ENCODE measurements at regions not wholly inside any gene's neighbourhood (a gene's known extent, or its start where the extent isn't known, plus 50 kb on each side); places are given as distances from the start of the nearest gene placed in this dataset.
"Not testable (repeated sequence)": the region's sequence is repeated elsewhere in the genome, so short reads cannot be mapped to it uniquely, and the experiment has no call there.

GRCh38 chr16:86869288-86870022 is 291.1 kb downstream of the FOXL1 start:
- DNase-seq, result no peak

GRCh38 chr16:86870380-86870779 is 292.0 kb downstream of the FOXL1 start:
- DNase-seq, result peak; percentile 55

- DNase-seq, result no peak
These were observed 293.8 kb downstream of the FOXL1 start for GRCh38 chr16:86872131-86872530.

- DNase-seq, result no peak
These were observed 294.5 kb downstream of the FOXL1 start for GRCh38 chr16:86872833-86873232.

GRCh38 chr16:86874141-86874540 is 295.8 kb downstream of the FOXL1 start:
- DNase-seq, result no peak

GRCh38 chr16:86876499-86876898 is 298.1 kb downstream of the FOXL1 start:
- DNase-seq, result no peak

- DNase-seq, result no peak
These were observed 298.8 kb downstream of the FOXL1 start for GRCh38 chr16:86877108-86877507.

- no peak for DNase-seq
These were observed 299.5 kb downstream of the FOXL1 start for GRCh38 chr16:86877835-86878234.

- no peak for DNase-seq
These were observed 300.1 kb downstream of the FOXL1 start for GRCh38 chr16:86878236-86879080.

- no peak for DNase-seq
These were observed 300.9 kb downstream of the FOXL1 start for GRCh38 chr16:86879268-86879667.

- no peak for DNase-seq
These were observed 302.2 kb downstream of the FOXL1 start for GRCh38 chr16:86880316-86881117.

- DNase-seq, result no peak
These were observed 302.8 kb downstream of the FOXL1 start for GRCh38 chr16:86881118-86881510.

- DNase-seq, result no peak
These were observed 303.5 kb downstream of the FOXL1 start for GRCh38 chr16:86881861-86882273.

- peak; percentile 84 for DNase-seq
These were observed 304.4 kb downstream of the FOXL1 start for GRCh38 chr16:86882586-86883280.

GRCh38 chr16:86883583-86884389 is 305.4 kb downstream of the FOXL1 start:
- DNase-seq, result no peak

- peak; percentile 83 for DNase-seq
These were observed 306.0 kb downstream of the FOXL1 start for GRCh38 chr16:86884390-86884650.

- no peak for DNase-seq
These were observed 306.8 kb downstream of the FOXL1 start for GRCh38 chr16:86885139-86885538.

GRCh38 chr16:86886651-86887050 is 308.3 kb downstream of the FOXL1 start:
- DNase-seq, result no peak

- DNase-seq, result no peak
These were observed 309.1 kb downstream of the FOXL1 start for GRCh38 chr16:86887416-86887815.

- DNase-seq, result no peak
These were observed 310.1 kb downstream of the FOXL1 start for GRCh38 chr16:86888231-86889053.

GRCh38 chr16:86889054-86889366 is 310.7 kb downstream of the FOXL1 start:
- not testable (repeated sequence) for DNase-seq

Measured in fibroblast of skin of scalp (primary cell).